ENCODE measurements at regions not wholly inside any gene's neighbourhood (a gene's known extent, or its start where the extent isn't known, plus 50 kb on each side); places are given as distances from the start of the nearest gene placed in this dataset.

GRCh38 chr1:234938135-234938534, 190.5 kb downstream of the TOMM20 start:
- ATAC-seq (ENCODE audit: low read depth), result no peak
- ChIA-PET CTCF (no interaction called here), POLR2A (no interaction called here)
- Histone ChIP-seq H3K9me3 (ENCODE audit: control extremely low read depth in 1 of 3, control insufficient read depth in 2 of 3, insufficient read depth in 1 of 3, low read length in 2 of 3) (no peaks in the 10 kb centered on the region), H3K4me1 (ENCODE audit: control insufficient read depth in 2 of 2, insufficient read depth in 2 of 2, low read length in 2 of 2) (peaks cover 7 to 15% of the 10 kb centered on the region in 2 donors), H2AFZ (ENCODE audit: insufficient read depth, low read depth, low read length, poor library complexity, severe bottlenecking) (no peak overlapping the region), H3K9ac (ENCODE audit: low read length) (no peak overlapping the region), H4K20me1 (ENCODE audit: control insufficient read depth, insufficient read depth, low read length, poor library complexity, severe bottlenecking) (no peaks in the 10 kb centered on the region), H3K4me3 (ENCODE audit: control extremely low read depth in 1 of 5, extremely low read depth in 1 of 5, insufficient read depth in 1 of 5, low read depth in 2 of 5, low read length in 4 of 5) (no peak overlapping the region), H3K79me2 (ENCODE audit: control insufficient read depth, insufficient read depth, low read length) (no peaks in the 10 kb centered on the region), H3K27me3 (replicated peaks in 1 of 4; ENCODE audit: control extremely low read depth in 1 of 4, control insufficient read depth in 3 of 4, insufficient read depth in 4 of 4, low read length in 3 of 4) (no peaks in the 10 kb centered on the region), H3K4me2 (replicated peaks; ENCODE audit: low read depth, low read length, poor library complexity, severe bottlenecking) (no peak overlapping the region), H3K27ac (ENCODE audit: low read length in 2 of 2) (no peak overlapping the region), H3K36me3 (replicated peaks in 1 of 2; ENCODE audit: control extremely low read depth in 1 of 2, control insufficient read depth in 1 of 2, extremely low read depth in 1 of 2, insufficient read depth in 2 of 2, low read length in 1 of 2) (no peaks in the 10 kb centered on the region)
- H3K27ac Mint-ChIP-seq, result no peak overlapping the region
- peaks cover 12% of the 10 kb centered on the region for H3K4me1 Mint-ChIP-seq
- H3K9me3 Mint-ChIP-seq (ENCODE audit: insufficient read depth), result no peaks in the 10 kb centered on the region
- no peak overlapping the region for H3K4me3 Mint-ChIP-seq
- intact Hi-C loops (cut with micrococcal nuclease), result no loop called here
- WGBS (ENCODE audit: insufficient coverage), result no CpG with 5 or more reads among the region's 1 CpG
- no peaks in the 10 kb centered on the region for H3K27me3 Mint-ChIP-seq
- DNase-seq, result no peak
- no peak for TF ChIP-seq EZH2 (IDR thresholded peaks at IDR 0.05; ENCODE audit: borderline replicate concordance, insufficient read depth, low read depth, low read length, poor library complexity, severe bottlenecking)
- no peak for TF ChIP-seq CTCF (IDR thresholded peaks at IDR 0.05)

GRCh38 chr1:234936612-234937389, 191.8 kb downstream of the TOMM20 start:
- Histone ChIP-seq H3K4me2 (replicated peaks; ENCODE audit: low read depth, low read length, poor library complexity, severe bottlenecking) (no peak overlapping the region), H3K36me3 (replicated peaks in 1 of 2; ENCODE audit: control extremely low read depth in 1 of 2, control insufficient read depth in 1 of 2, extremely low read depth in 1 of 2, insufficient read depth in 2 of 2, low read length in 1 of 2) (no peaks in the 10 kb centered on the region), H3K9me3 (ENCODE audit: control extremely low read depth in 1 of 3, control insufficient read depth in 2 of 3, insufficient read depth in 1 of 3, low read length in 2 of 3) (no peaks in the 10 kb centered on the region), H3K4me1 (ENCODE audit: control insufficient read depth in 2 of 2, insufficient read depth in 2 of 2, low read length in 2 of 2) (peaks cover 11 to 20% of the 10 kb centered on the region in 2 donors), H3K27me3 (replicated peaks in 1 of 4; ENCODE audit: control extremely low read depth in 1 of 4, control insufficient read depth in 3 of 4, insufficient read depth in 4 of 4, low read length in 3 of 4) (no peaks in the 10 kb centered on the region), H3K27ac (ENCODE audit: low read length in 2 of 2) (no peak overlapping the region), H3K9ac (ENCODE audit: low read length) (no peak overlapping the region), H3K79me2 (ENCODE audit: control insufficient read depth, insufficient read depth, low read length) (no peaks in the 10 kb centered on the region), H4K20me1 (ENCODE audit: control insufficient read depth, insufficient read depth, low read length, poor library complexity, severe bottlenecking) (no peaks in the 10 kb centered on the region), H2AFZ (ENCODE audit: insufficient read depth, low read depth, low read length, poor library complexity, severe bottlenecking) (no peak overlapping the region), H3K4me3 (ENCODE audit: control extremely low read depth in 1 of 5, extremely low read depth in 1 of 5, insufficient read depth in 1 of 5, low read depth in 2 of 5, low read length in 4 of 5) (no peak overlapping the region)
- WGBS (ENCODE audit: insufficient coverage), result 100% methylated on average over 1 of the region's 7 CpGs
- POLR2A ChIA-PET, result interaction anchor here (0.9 kb wide), 1 partner anchor 10 kb away, joined by 3 read pairs; no protein-coding TSS in a partner anchor
- intact Hi-C loops (cut with micrococcal nuclease), result no loop called here
- CTCF ChIA-PET, result no interaction called here
- no peaks in the 10 kb centered on the region for H3K27me3 Mint-ChIP-seq
- ATAC-seq (ENCODE audit: low read depth) (no peak), DNase-seq (no peak)
- H3K27ac Mint-ChIP-seq, result peak overlapping the region; percentile 23
- no peak overlapping the region for H3K4me3 Mint-ChIP-seq
- H3K4me1 Mint-ChIP-seq, result peaks cover 18% of the 10 kb centered on the region
- H3K9me3 Mint-ChIP-seq (ENCODE audit: insufficient read depth), result no peaks in the 10 kb centered on the region
- no peak for TF ChIP-seq CTCF (IDR thresholded peaks at IDR 0.05)
- TF ChIP-seq EZH2 (IDR thresholded peaks at IDR 0.05; ENCODE audit: borderline replicate concordance, insufficient read depth, low read depth, low read length, poor library complexity, severe bottlenecking), result no peak
